Ovary (tissue), 7 donors: ENCODE measurements at regions not wholly inside any gene's neighbourhood (a gene's known extent, or its start where the extent isn't known, plus 50 kb on each side); places are given as distances from the start of the nearest gene placed in this dataset.
"Not testable (repeated sequence)": the region's sequence is repeated elsewhere in the genome, so short reads cannot be mapped to it uniquely, and the experiment has no call there.

Experiments
- DNase-seq, 5 donors: peaks; one replicate each; pipeline ENCODE4 v3.0.0-alpha.2; 2019 to 2020
- H3K27ac ChIP-seq, 2 donors: fragments of 200-600 bp; one replicate each; pipeline versions ENCODE4 v1.5.1 to v1.8.0; 2019 to 2022
- H3K27me3 ChIP-seq: fragments of 200-600 bp; one replicate; pipeline ENCODE4 v1.8.0; 2022
- H3K36me3 ChIP-seq: fragments of 200-600 bp; sonication (generic); one replicate; pipeline ENCODE4 v1.5.1; 2019
- H3K4me1 ChIP-seq: one replicate; pipeline ENCODE4 v1.8.1; 2013; ENCODE audit warnings: mild to moderate bottlenecking, moderate library complexity; ENCODE audit not compliant: insufficient read depth
- H3K4me3 ChIP-seq: fragments of 200-600 bp; sonication (generic); one replicate; pipeline ENCODE4 v1.5.1; 2017
- H3K9me3 ChIP-seq, 2 donors: fragments of 200-600 bp in 1 of 2; sonication (generic) in 1 of 2; one replicate each; pipeline versions ENCODE4 v1.5.1 to v1.8.1; 2013 to 2019; ENCODE audit warnings: mild to moderate bottlenecking in 1 of 2, moderate library complexity in 1 of 2
- EP300 ChIP-seq: sonication (generic); formaldehyde crosslinking; IDR thresholded peaks from one replicate; pipeline ENCODE4 v1.6.1; 2017; ENCODE audit warnings: antibody characterized with exemption
- POLR2A ChIP-seq: fragments of 450-650 bp; IDR thresholded peaks from one replicate; pipeline ENCODE4 v1.6.1; 2017; ENCODE audit warnings: antibody characterized with exemption, mild to moderate bottlenecking, moderate library complexity
- WGBS, 3 donors: extraction: QIAGEN DNeasy Blood & Tissue Kit in 1 of 3; methylation state at CpG; one replicate each; pipeline versions ENCODE4 v1.1.5 to v1.1.7; 2013 to 2017; 5-methylcytosine and 5-hydroxymethylcytosine counted together
- intact Hi-C, 4 donors: fragments of 100-400 bp; cut with DNase I; formaldehyde crosslinking; loops; one replicate each; pipeline versions ENCODE4 v1.11.0 to v1.15.1; 2022 to 2023
- TF ChIP-seq, protein P1 (sequence below), 3 donors: fragments of 450-650 bp in 2 of 3; fragments of 200-600 bp in 1 of 3; IDR thresholded peaks; one replicate each; pipeline versions ENCODE4 v1.5.1 to v1.8.0; 2016 to 2022; ENCODE audit warnings: antibody characterized with exemption in 3 of 3, mild to moderate bottlenecking in 1 of 3
- donor health status: DM: no; HTN: no; CAD: no; lungs with moderate emphysema.
- donor health status: DM: no; HTN: no; CAD: no.
- donor health status: Bipolar disorder and iron deficiency.
- donor health status: DM: no; HTN: no; CAD: no.
- donor health status: DM: yes; HTN: yes; CAD: no.

DNA sequence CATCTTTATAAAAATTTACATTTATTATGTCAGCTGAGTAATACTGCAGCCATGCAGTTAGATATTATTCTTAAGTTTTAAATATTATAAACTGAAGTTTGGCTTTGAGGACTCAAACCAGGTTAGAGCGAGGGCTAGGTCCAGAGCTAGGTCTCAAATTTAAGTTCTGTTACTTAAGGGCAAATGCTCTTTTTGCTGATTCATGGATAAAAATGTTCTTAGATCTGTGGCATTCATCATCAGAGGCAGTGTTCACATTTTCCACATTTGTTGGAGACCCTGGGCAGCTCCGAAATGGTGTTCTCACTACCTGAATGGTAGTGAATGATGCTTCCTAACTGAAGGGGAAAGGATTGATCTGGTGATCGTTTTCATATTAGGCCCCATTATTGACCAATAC is 121.4 kb upstream of the MB21D2 start:
- H3K9me3 ChIP-seq: no peaks in the 10 kb centered on the region
- no peak for DNase-seq
- no peaks in the 10 kb centered on the region for H3K4me1 ChIP-seq
- WGBS, 3 donors: 91 to 93% (median 91%) methylated on average over 3 of the region's 3 CpGs
- intact Hi-C loops: loop anchor here in 1 of 4 donors (5.0 kb wide), 1 partner anchor 222 kb away; no protein-coding TSS in a partner anchor
- no peaks in the 10 kb centered on the region for H3K36me3 ChIP-seq
- no peak overlapping the region for H3K27ac ChIP-seq
- TF ChIP-seq, protein P1, sequence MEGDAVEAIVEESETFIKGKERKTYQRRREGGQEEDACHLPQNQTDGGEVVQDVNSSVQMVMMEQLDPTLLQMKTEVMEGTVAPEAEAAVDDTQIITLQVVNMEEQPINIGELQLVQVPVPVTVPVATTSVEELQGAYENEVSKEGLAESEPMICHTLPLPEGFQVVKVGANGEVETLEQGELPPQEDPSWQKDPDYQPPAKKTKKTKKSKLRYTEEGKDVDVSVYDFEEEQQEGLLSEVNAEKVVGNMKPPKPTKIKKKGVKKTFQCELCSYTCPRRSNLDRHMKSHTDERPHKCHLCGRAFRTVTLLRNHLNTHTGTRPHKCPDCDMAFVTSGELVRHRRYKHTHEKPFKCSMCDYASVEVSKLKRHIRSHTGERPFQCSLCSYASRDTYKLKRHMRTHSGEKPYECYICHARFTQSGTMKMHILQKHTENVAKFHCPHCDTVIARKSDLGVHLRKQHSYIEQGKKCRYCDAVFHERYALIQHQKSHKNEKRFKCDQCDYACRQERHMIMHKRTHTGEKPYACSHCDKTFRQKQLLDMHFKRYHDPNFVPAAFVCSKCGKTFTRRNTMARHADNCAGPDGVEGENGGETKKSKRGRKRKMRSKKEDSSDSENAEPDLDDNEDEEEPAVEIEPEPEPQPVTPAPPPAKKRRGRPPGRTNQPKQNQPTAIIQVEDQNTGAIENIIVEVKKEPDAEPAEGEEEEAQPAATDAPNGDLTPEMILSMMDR (IDR thresholded peaks at IDR 0.05): no peak
- no peak for TF ChIP-seq EP300
- no peak for TF ChIP-seq POLR2A
- no peak overlapping the region for H3K4me3 ChIP-seq
- no peaks in the 10 kb centered on the region for H3K27me3 ChIP-seq

DNA sequence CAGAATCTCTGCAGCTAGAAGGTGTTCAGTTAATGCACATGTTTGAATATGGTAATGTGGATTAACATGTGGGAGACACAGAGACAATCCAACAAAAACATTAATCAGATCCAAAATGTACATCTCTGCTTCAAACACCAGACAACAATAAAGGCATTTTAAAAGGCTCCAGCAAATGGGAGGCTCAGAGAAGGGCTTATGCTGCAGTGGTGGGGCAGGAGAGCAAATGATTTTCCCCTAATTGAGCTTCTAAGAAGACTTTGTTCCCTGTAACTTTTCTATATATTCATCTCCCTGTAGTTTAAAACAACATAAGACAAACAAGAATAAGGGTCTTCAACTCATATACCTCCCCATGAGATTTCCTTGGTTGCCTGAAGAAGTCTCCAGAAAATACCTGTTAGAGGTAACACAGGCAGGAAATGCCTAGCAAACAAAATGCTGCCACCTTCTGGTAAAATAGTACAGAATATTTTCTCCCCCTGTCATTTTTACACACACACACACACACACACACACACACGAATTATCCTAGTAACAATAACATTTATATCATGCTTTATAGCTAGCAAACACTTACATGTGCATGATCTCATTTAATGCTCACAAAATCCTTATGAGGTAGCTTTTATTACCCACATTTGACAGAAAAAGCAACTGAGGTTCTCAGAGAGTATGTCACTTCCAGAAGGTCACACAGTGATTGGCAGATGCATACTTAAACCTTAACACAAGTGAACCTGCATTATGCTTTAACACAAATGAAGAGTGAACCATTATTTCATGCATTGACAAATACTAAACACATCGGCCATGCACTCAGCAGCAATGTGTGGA is 123.4 kb upstream of the MB21D2 start:
- intact Hi-C loops: loop anchor here in 2 of 4 donors (5.0 to 10.0 kb wide), 2 partner anchors 226 to 229 kb away; no protein-coding TSS in a partner anchor
- Histone ChIP-seq H3K4me3 (no peak overlapping the region), H3K36me3 (no peaks in the 10 kb centered on the region), H3K27ac (no peak overlapping the region), H3K27me3 (no peaks in the 10 kb centered on the region), H3K4me1 (no peaks in the 10 kb centered on the region), H3K9me3 (no peaks in the 10 kb centered on the region)
- 40 to 43% (median 42%) methylated on average over 2 of the region's 2 CpGs for WGBS, 3 donors
- DNase-seq: no peak
- TF ChIP-seq, protein P1 (IDR thresholded peaks at IDR 0.05): peak in 2 of 3 donors; percentile 37 to 42
- no peak for TF ChIP-seq EP300

DNA sequence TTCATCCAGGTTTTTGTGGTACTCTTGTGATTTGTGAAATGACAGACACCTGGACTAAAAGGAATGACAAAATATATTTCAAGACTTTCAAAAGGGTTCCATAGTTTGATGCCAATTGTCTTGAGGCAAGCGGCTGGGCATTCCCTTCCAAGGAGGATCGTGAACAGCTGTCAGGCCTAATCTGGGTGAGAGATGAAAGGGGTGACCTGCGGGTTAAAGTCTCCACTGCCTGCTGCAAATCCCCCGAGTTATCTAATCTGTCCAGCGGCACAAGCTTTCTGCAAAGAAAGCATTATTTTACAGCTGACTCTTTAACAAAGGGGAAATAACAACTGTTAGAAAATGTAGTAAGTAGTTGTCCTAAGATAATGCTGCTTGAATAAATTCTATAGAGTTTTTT is 128.7 kb upstream of the MB21D2 start:
- no peak for DNase-seq
- TF ChIP-seq, protein P1 (IDR thresholded peaks at IDR 0.05): no peak
- TF ChIP-seq EP300: no peak
- TF ChIP-seq POLR2A: no peak
- Histone ChIP-seq H3K9me3 (no peaks in the 10 kb centered on the region), H3K4me1 (no peaks in the 10 kb centered on the region), H3K4me3 (no peak overlapping the region), H3K36me3 (no peaks in the 10 kb centered on the region), H3K27ac (no peak overlapping the region), H3K27me3 (no peaks in the 10 kb centered on the region)
- intact Hi-C loops: loop anchor here in 2 of 4 donors (5.0 to 10.0 kb wide), 2 partner anchors 229 to 232 kb away; no protein-coding TSS in a partner anchor
- WGBS, 3 donors: 19 to 27% (median 20%) methylated on average over 5 of the region's 5 CpGs

DNA sequence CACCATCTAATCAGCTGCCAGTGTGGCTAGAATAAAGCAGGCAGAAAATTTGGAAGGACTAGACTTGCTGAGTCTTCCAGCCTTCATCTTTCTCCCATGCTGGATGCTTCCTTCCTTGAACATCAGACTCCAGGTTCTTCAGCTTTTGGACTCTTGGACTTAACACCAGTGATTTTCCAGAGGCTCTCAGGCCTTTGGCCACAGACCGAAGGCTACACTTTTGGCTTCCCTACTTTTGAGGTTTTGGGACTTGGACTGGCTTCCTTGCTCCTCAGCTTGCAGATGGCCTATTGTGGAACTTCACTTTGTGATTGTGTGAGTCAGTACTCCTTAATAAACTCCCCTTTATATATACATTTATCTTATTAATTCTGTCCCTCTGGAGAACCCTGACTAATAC is 129.8 kb upstream of the MB21D2 start:
- H3K36me3 ChIP-seq, H3K4me3 ChIP-seq, H3K4me1 ChIP-seq, DNase-seq, H3K9me3 ChIP-seq, H3K27ac ChIP-seq, H3K27me3 ChIP-seq: not testable (repeated sequence)
- intact Hi-C loops: loop anchor here in 2 of 4 donors (5.0 to 10.0 kb wide), 2 partner anchors 230 to 233 kb away; no protein-coding TSS in a partner anchor
- WGBS, 3 donors: 80 to 87% (median 81%) methylated on average over 1 of the region's 1 CpG

DNA sequence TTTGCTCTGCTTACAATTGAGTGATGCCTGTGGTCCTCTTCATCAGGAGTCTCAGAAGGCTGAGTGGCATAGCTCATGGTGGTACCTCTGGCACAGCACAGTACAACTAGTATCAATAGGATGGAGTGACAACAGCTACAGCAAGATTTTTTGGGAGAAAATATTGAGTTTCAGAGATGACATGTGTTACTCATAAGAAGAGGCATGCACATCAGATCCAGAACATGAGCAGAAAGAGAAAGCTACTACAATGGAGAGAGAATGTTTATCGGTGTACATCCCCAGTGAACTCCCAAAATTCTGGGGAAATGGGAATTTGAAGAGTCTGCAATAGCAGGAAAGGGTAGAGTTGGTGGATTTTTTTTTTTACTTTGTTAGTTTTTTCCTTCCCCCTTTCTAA is 130.5 kb upstream of the MB21D2 start:
- H3K4me1 ChIP-seq: no peaks in the 10 kb centered on the region
- no peaks in the 10 kb centered on the region for H3K9me3 ChIP-seq
- intact Hi-C loops: loop anchor here in 2 of 4 donors (5.0 to 10.0 kb wide), 2 partner anchors 231 to 233 kb away; no protein-coding TSS in a partner anchor
- H3K4me3 ChIP-seq: no peak overlapping the region
- 93 to 96% (median 94%) methylated on average over 1 of the region's 1 CpG for WGBS, 3 donors
- no peaks in the 10 kb centered on the region for H3K36me3 ChIP-seq
- H3K27ac ChIP-seq: no peak overlapping the region
- DNase-seq: no peak
- TF ChIP-seq POLR2A (no peak), EP300 (no peak)
- TF ChIP-seq, protein P1 (IDR thresholded peaks at IDR 0.05): no peak
- H3K27me3 ChIP-seq: no peaks in the 10 kb centered on the region
